ENCODE measurements at regions not wholly inside any gene's neighbourhood (a gene's known extent, or its start where the extent isn't known, plus 50 kb on each side); places are given as distances from the start of the nearest gene placed in this dataset.
"Not testable (repeated sequence)": the region's sequence is repeated elsewhere in the genome, so short reads cannot be mapped to it uniquely, and the experiment has no call there.

- no peak for DNase-seq
Observed at GRCh38 chr2:14408695-14409094, 223.8 kb upstream of the LRATD1 start.

GRCh38 chr2:14417551-14417950 lies 215.0 kb upstream of the LRATD1 start:
- DNase-seq = no peak

DNA sequence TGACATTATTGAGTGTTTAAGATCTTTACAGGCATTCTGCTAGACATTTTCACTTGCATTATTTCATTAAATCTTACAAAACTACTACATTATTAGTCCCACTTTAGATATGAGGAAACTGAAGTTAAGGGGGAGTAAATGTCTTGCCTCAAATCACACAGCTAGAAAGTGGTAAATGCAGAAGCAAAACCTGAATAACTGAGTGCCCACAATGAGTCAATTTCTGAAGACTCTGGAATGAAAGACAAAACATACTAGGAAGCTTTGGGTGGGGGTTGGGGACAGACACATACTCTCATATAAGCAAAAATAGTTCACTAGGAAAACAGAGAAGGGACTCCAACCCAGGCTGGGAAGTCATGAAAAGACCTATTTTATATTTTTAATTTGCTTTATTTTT lies 214.4 kb upstream of the LRATD1 start:
- no peak for DNase-seq

DNA sequence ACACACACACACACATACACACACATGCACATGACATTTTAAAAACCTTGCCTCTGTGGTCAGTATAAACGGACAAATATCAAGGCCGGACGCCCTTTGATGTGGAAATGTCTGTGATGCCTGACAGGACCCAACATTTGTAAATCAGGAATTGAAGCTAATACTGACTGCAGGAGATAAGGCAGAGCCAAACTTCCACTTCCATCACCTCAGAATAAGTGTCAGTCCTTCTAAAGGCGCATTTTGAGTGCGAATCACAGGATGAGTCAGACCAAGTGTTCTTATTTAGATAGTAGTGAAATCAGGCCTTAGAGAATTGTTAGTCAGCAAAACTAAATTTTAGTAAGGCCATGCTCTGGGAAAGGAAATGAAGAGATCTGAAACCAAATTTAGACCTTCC lies 211.7 kb upstream of the LRATD1 start:
- no peak for DNase-seq

DNA sequence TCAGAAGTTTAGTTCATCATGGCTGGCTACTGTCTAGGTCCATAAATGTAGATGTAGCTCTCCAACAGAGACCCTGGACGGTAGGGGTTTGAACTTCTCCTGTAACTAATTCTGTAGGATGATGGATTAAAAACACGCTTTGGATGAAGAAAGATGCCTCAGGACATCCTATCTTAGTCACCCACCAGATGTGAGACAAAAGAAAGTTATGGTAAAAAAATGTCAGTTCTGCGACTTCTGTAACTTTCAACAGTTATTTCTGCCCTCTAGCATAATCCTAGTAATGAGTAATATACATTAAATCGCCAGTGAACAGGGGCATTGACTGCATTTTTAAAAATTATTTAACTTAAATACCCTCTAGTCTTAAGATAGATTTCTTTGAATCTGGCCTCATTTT lies 210.1 kb upstream of the LRATD1 start:
- DNase-seq = no peak

DNA sequence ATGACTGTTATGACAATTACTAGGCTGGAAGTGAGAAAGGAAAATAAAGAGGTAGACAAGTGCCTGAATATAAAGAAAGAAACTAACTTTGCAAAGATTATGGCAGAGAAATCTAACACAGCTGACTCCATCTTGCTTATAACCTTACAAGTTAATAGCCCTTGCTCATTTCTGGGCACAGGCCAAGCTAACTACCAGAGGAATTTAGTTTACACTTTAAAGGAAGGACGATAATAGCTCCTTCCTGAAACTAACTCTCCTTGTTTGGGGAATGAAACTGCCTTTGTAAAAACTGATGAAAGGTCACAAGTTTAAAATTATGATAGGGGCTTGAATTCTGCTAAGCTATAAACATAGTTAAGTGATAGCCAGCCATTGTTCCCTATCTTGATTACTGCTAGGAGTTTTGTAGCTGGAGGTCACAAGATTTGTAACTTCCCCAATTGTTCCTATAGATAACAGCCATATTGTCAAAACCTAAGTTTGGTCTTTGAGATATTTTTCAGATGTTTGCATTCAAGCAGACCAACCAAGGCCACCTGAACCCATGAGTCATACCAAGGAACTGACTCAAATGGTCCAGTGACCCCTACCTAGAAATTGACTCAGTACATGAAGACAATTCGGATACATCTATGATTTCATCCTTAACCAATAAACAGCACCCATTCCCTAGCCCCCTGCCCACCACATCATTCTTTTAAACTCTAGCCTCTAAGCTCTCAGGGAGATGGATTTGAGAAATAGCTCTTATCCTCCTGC lies 209.2 kb upstream of the LRATD1 start:
- DNase-seq = no peak

- DNase-seq = no peak
Observed at GRCh38 chr2:14424478-14425390, 207.8 kb upstream of the LRATD1 start.

DNA sequence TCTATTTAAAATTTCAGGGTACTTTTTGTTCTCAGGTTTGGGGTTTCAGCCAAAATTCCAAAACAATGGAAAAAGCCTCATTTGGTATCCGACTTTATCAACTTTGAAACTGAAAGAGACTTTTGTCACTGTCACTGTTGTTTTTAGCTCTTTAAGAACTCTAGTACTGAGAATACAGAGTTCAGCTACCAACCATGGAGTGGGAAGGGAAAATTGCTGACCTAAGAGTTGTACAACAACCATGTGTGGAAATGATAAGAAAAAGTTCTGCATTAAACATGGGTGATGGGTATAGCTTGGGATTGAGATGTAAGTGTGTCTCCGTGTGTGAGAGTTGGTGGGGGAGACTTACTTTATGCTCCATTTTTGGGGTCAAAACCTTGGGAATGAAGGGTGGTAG lies 206.6 kb upstream of the LRATD1 start:
- no peak for DNase-seq

GRCh38 chr2:14428056-14428455 lies 204.5 kb upstream of the LRATD1 start:
- no peak for DNase-seq

DNA sequence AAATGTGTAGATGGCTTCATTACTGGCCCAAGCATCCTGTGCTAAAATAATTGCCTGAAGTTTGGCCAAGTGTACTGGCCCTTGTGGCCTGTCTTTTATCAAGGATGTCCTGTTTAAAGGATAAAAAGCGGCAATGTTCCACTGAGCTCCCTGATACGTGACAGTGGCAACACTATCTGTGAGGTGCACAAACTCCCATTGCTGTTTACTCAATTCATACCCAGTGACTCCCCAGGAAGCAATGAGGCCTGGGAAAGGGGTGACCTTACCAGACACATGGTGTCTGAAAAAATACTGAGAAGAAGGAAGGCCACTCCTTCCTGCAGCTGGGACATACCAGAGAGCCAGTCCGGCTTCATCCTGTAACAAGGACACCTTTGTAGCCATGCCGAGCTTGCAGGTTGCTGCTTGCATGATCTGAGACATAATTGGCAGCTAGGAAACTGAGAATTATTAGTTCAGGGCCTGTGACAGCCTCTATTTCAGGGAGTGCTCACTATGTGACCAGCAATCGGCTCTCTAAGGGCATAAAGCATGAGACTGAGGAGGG lies 198.5 kb upstream of the LRATD1 start:
- DNase-seq = no peak

DNA sequence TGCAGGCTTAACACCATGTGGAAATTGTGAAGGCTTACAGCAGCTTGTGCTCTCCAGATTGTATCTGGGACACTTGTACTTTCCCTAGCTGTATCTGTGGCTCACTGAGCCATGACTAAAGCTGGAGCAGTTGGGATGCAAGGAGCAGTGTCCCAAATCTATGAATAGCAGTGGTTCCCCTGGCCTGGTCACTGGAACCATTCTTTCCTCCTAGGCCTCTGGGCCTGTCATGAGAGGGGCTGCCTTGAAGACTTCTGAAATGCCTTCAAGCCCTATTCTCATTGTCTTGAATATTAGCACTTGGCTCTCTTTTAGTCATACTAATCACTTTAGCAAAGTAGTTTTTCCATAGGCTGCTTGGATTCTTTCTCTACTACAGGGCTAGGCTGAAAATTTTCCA lies 186.8 kb upstream of the LRATD1 start:
- DNase-seq = no peak

DNA sequence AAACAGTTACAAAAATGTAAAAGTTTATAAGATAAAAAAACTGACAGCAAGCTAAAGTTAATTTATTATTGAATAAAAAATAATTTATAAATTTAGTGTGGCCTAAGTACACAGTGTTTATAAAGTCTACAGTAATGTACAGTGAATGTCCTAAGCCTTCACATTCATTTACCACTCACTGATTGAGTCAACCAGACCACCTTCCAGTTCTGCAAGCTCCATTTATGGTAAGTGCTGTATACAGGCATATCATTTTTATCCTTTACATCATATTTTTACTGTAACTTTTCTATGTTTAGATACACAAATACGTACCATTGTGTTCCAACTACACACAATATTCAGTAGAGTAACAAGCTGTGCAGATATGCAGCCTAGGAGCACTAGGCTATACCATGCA lies 184.2 kb upstream of the LRATD1 start:
- DNase-seq = no peak

DNA sequence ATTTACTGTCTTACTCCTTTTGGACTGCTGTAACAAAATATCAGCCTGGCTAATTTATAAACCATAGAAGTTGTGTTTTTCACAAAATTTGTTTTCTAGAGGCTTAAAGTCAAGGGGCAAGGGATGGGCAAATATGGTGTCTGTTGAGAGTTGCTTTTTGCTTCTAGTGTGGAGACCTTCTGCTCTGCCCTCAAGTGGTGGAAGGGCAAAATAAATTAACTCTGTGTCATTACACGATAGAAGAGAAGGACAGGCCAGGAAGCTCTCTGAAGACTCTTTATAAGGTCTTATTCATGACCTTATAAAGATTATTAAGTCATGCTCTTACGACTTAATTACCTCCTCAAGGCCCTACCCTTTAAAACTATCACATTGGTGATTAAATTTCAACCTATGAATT lies 181.2 kb upstream of the LRATD1 start:
- DNase-seq = no peak

DNA sequence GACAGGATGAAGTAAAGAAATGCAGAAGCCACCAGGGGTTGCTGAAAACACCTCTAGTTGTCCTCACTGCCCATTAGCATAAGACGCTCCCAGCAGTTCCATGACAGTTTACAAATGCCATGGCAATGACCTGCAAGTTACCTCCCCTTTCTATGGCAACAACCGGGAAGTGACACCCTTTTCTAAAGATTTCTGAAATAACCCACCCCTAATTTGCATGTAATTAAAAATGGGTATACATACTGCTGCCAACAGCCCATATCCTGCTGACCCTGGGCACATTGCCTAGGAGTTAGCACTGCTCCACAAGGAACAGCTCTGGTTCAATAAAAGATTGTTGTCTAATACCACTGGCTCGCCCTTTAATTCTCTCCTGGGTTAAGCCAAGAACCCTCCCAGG lies 178.3 kb upstream of the LRATD1 start:
- no peak for DNase-seq

GRCh38 chr2:14459786-14460325 lies 172.7 kb upstream of the LRATD1 start:
- DNase-seq = no peak

DNA sequence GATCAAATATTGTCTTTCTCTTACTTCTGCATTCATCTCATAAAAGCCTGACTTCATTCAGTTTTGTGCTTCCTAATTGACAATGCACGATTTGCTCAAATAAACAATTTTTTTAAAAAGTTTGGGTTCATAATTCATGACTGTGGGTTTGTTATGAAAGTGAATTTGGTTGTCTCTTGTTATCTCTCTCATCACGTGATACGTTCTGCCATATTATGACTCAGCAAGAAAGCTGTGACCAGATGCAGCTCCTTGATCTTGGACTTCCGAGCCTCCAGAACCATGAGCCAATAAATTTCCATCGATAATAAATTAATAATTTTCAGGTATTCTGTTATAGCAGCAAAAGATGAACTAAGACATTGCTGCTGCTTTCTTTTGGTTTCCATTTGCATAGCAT lies 156.5 kb upstream of the LRATD1 start:
- no peak for DNase-seq

GRCh38 chr2:14479486-14479885 lies 153.0 kb upstream of the LRATD1 start:
- DNase-seq = no peak

DNA sequence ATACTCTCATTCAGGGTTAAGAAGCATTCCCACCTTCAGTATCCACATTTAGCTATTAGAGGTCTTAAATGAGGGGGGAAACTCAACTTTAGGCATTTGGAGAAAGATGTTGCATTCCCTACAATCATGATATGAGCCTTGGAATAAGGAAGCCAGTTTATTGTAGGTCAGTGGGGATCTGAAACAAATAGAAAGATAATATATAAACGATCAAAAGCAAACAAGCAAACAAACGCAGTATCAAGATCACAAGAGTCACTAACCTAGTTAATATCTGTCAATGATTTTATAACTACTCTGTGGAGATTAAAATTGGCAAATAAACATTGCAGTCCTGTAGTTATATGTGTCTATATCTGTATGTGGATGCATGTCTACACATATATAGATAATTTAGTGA lies 152.4 kb upstream of the LRATD1 start:
- DNase-seq = no peak

- no peak for DNase-seq
Observed at GRCh38 chr2:14480906-14481305, 151.6 kb upstream of the LRATD1 start.

GRCh38 chr2:14492920-14493503 lies 139.5 kb upstream of the LRATD1 start:
- no peak for DNase-seq

DNA sequence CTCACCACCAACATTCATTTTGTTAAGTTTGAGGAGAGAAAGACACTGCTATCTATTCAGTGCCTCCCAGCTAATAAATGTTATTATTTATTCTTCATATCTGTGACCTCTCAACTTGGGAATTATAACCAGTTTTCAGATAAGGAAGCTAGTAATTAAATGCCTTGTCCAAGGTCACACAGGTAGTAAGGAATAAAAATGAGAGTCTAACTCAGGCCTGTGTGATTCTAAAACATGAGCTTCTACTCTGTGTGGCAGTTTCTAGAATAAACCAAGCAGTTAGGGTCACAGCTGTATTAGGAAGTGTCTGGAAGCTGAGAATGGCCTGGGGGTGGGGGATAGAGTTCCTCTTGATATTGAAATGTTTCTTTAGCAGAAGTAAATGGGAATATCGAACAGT lies 137.8 kb upstream of the LRATD1 start:
- no peak for DNase-seq

DNA sequence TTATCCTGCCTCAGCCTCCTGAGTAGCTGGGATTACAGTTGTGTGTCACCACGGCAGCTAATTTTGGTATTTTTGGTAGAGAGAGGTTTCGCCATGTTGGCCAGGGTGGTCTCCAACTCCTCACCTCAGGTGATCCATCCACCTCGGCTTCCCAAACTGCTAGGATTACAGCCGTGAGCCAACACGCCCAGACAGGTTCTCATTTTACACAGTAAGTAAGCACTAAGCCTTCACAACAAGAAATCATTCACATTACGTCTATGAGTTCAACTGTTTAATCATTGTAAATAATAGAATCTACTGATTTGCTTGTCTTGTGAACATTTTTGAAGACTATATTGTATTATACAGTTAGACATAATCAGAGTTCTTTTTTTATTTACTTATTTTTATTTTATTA lies 131.5 kb upstream of the LRATD1 start:
- no peak for DNase-seq

DNA sequence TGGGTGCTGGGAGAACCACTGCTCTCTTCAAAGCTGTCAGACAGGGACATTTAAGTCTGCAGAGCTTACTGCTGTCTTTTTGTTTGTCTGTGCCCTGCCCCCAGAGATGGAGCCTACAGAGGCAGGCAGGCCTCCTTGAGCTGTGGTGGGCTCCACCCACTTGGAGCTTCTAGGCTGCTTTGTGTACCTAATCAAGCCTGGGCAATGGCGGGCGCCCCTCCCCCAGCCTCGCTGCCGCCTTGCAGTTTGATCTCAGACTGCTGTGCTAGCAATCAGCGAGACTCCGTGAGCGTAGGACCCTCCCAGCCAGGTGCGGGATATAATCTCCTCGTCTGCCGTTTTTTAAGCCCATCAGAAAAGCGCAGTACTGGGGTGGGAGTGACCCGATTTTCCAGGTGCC lies 125.6 kb upstream of the LRATD1 start:
- not testable (repeated sequence) for DNase-seq
